Stimulated activated naive B cell treated with anti-CD40 and anti-IgM and Interleukin-4, amounts not matched to agents 10 μg/mL and 1 μg/mL and 100 μg/mL, for 72 hours (primary cell): ENCODE measurements at regions not wholly inside any gene's neighbourhood (a gene's known extent, or its start where the extent isn't known, plus 50 kb on each side); places are given as distances from the start of the nearest gene placed in this dataset.

Experiments
- ATAC-seq, 2 donors: fragments of 150-1000 bp; cut with Tn5 transposase; replicated peaks; 2 replicates each; pipeline ENCODE4 v1.10.0; 2021; ENCODE audit warnings: moderate library complexity in 1 of 2
- DNase-seq: peaks from one replicate; pipeline ENCODE4 v3.0.0; 2021
- H3K27ac Mint-ChIP-seq: one replicate; pipeline ENCODE4 v1.8.0; 2022; ENCODE audit warnings: mild to moderate bottlenecking, mixed read lengths
- H3K27me3 Mint-ChIP-seq, 2 donors: one replicate each; pipeline ENCODE4 v1.8.0; 2022; ENCODE audit warnings: mixed read lengths in 2 of 2
- H3K36me3 Mint-ChIP-seq, 2 donors: one replicate each; pipeline ENCODE4 v1.8.0; 2022; ENCODE audit warnings: mixed read lengths in 2 of 2, mild to moderate bottlenecking in 1 of 2
- H3K4me1 Mint-ChIP-seq, 2 donors: one replicate each; pipeline ENCODE4 v1.8.0; 2022; ENCODE audit warnings: mixed read lengths in 2 of 2, mild to moderate bottlenecking in 1 of 2
- H3K4me3 Mint-ChIP-seq, 2 donors: one replicate each; pipeline ENCODE4 v1.8.0; 2022; ENCODE audit warnings: mild to moderate bottlenecking in 2 of 2, mixed read lengths in 2 of 2, moderate library complexity in 1 of 2
- H3K9me3 Mint-ChIP-seq, 2 donors: one replicate each; pipeline ENCODE4 v1.8.0; 2022; ENCODE audit warnings: mixed read lengths in 2 of 2, mild to moderate bottlenecking in 1 of 2

DNA sequence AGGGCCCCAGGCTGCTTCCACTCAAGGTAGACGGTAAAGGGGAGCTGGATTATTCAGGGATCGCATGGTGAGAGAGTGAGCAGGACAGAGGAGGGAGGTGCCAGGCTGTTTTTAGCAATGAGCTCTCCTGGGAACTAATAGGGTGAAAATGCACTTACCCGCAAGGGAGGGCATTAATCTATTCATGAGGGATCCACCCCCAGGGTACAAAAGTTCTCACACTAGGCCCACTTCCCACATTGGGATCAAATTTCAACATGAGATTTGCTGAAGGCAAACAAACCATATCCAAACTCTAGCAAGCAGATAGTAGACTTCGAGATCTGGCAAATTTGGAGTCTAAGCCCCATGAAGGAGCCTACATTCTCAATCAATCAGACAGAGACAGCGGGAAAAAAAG is 408.6 kb downstream of the RNF144B start:
- no peak for DNase-seq
- Mint-ChIP-seq H3K27ac (no peak overlapping the region), H3K4me3 (no peak overlapping the region), H3K27me3 (no peaks in the 10 kb centered on the region), H3K4me1 (no peaks in the 10 kb centered on the region), H3K36me3 (no peaks in the 10 kb centered on the region), H3K9me3 (peaks cover 6 to 8% of the 10 kb centered on the region in 2 donors)
- no peak for ATAC-seq

DNA sequence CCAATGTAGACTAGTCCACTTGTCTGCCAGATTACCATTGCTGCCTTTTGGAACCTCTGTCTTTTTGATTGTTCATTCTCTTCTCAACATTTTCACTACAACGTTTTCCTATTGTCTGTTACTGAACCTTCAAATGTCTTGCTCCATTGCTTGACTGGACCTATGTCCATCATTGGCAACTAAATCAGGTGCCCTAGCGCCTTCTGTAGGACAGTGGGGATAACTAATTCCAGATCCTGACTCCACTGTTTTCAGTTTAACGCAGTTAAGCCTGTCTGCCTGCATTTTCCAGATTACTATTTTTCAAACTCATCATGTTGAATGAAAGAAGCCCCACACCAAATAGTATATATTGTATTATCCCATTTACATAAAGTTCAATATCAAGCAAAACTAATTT is 433.6 kb downstream of the RNF144B start:
- ATAC-seq = no peak

DNA sequence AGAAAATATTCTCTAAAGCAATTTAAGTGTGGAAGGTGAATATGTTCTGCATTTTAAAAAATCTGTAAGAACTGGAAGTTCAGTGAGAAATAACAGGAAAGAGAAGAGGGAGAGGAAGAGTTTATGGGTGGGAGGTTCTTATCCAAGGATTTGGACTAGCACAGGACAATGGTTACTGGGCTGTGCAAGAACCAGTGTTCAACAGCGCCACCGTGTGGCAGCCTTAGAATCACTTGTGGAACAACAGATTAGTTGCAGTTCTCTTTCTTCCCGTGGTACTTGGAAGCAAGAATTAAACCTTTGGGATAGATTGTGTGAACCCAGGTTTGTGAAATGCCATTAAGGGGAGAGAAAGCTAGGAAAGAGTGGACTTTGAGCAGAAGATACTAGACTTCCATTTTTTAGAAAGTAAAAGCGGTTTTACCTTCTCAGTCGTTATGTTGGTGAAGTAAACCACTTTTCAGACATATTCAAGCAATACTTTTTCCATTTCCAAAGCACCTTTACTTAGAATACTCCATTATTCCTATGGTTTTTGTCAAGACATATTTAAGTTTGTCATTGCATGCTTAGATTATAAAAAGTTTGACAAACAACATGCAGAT is 436.7 kb downstream of the RNF144B start:
- ATAC-seq (no peak), DNase-seq (peak; percentile 4)
- no peaks in the 10 kb centered on the region for H3K4me1 Mint-ChIP-seq
- no peak overlapping the region for H3K27ac Mint-ChIP-seq
- no peak overlapping the region for H3K4me3 Mint-ChIP-seq
- H3K9me3 Mint-ChIP-seq = peaks cover 21 to 25% of the 10 kb centered on the region in 2 donors
- no peaks in the 10 kb centered on the region for H3K36me3 Mint-ChIP-seq
- H3K27me3 Mint-ChIP-seq = no peaks in the 10 kb centered on the region

More for the DNA sequence above, 433.6 kb downstream of the RNF144B start:
- Mint-ChIP-seq H3K36me3 (no peaks in the 10 kb centered on the region), H3K4me1 (no peaks in the 10 kb centered on the region), H3K9me3 (peaks cover 17 to 19% of the 10 kb centered on the region in 2 donors), H3K4me3 (no peak overlapping the region), H3K27me3 (no peaks in the 10 kb centered on the region), H3K27ac (no peak overlapping the region)
- no peak for DNase-seq

DNA sequence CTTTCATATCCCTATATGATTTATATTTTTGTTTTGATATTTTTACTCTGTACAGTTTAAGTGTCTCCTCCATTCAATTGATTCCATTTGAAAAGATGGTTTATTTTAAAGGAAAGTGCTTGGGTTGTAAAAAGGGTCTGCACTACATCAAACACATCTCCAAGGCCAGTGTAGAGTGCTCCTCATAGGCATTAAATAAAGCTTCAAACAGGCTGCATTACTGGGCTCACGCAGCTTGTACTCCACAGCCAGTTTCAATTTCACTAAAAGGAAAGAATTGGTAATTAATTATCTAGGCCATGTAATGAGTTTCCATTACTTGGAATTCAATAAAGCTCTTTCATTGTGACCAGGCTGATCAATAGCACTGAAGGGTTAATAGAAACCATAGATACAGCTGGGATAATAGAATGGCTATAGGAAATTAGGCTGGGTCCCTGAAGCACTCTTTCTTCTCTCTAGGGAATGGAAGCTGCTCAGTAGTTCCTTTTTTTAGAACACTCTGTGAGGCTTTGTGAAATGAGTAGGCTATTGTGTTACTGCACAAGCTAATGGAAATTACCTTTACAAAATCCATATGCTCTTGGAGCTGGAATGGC is 442.2 kb downstream of the RNF144B start:
- no peaks in the 10 kb centered on the region for H3K27me3 Mint-ChIP-seq
- H3K4me3 Mint-ChIP-seq = no peak overlapping the region

DNA sequence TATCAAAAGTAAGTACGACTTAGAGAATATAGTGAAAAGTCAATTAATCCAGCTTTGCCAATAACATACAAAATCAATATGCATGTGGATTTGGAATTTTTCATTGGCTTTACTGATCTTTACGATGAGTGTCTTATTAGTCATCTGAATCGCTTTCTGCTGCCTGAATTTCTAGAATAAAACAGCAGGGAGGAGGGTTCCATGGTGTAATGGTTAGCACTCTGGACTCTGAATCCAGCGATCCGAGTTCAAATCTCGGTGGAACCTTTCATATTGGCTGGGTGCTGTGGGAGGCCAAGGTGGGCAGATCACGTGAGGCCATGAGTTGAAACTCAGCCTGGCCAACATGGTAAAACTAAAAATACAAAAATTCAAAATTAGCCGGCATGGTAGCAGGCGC is 448.8 kb downstream of the RNF144B start:
- no peak overlapping the region for H3K27ac Mint-ChIP-seq
- no peak for DNase-seq

More for the DNA sequence above, 442.2 kb downstream of the RNF144B start:
- no peaks in the 10 kb centered on the region for H3K4me1 Mint-ChIP-seq
- ATAC-seq (no peak), DNase-seq (no peak)
- H3K36me3 Mint-ChIP-seq = no peaks in the 10 kb centered on the region
- H3K9me3 Mint-ChIP-seq = peaks cover 6 to 16% of the 10 kb centered on the region in 2 donors
- H3K27ac Mint-ChIP-seq = no peak overlapping the region

DNA sequence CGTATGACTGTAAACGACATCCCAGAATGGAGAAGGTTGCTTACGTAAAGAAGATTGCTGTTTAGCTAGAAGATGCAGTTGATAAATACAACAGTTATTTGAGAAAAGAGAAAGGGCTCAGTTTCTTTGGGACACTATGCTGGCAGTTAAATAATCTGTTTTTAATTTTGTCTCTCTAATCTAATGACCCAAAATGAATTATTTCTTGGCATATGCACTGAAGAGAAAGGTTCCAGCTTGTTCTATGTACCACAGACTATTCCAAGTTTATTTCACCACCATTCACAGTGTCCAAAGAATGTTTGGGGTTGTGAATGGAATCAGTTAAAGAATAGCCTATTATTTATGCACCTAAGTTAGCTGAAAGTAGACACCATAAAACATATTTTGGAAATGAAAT is 449.9 kb downstream of the RNF144B start:
- ATAC-seq (no peak), DNase-seq (no peak)
- Mint-ChIP-seq H3K4me1 (no peaks in the 10 kb centered on the region), H3K27ac (no peak overlapping the region), H3K4me3 (no peak overlapping the region), H3K9me3 (peaks cover 0 to 3% of the 10 kb centered on the region in 2 donors), H3K27me3 (no peaks in the 10 kb centered on the region), H3K36me3 (no peaks in the 10 kb centered on the region)

More for the DNA sequence above, 448.8 kb downstream of the RNF144B start:
- H3K9me3 Mint-ChIP-seq = peaks cover 0 to 4% of the 10 kb centered on the region in 2 donors
- no peaks in the 10 kb centered on the region for H3K27me3 Mint-ChIP-seq
- ATAC-seq = no peak
- H3K36me3 Mint-ChIP-seq = no peaks in the 10 kb centered on the region
- H3K4me3 Mint-ChIP-seq = no peak overlapping the region
- H3K4me1 Mint-ChIP-seq = no peaks in the 10 kb centered on the region

DNA sequence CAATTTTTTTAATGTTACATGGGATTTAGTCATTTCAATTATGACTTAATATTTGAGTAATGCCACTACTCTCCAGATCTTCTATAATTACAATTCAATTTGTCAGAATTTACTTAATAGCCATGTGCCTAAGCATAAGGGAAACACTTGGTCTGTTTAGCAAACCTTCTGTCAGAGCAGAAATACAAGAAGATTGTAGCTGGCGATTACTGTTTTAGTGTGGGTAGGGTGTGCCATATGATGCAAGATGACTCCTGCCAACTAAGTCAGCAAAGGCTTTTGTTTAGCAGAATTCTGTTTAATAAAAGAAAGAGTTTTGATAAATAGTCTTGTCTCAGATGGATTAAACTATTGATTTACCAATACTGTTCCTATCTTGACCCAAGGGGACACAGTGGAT is 455.4 kb downstream of the RNF144B start:
- H3K27me3 Mint-ChIP-seq = no peaks in the 10 kb centered on the region
- no peaks in the 10 kb centered on the region for H3K9me3 Mint-ChIP-seq
- no peaks in the 10 kb centered on the region for H3K4me1 Mint-ChIP-seq
- no peak overlapping the region for H3K27ac Mint-ChIP-seq
- DNase-seq (no peak), ATAC-seq (no peak)
- no peaks in the 10 kb centered on the region for H3K36me3 Mint-ChIP-seq
- no peak overlapping the region for H3K4me3 Mint-ChIP-seq

- no peaks in the 10 kb centered on the region for H3K4me1 Mint-ChIP-seq
- no peak overlapping the region for H3K4me3 Mint-ChIP-seq
- no peaks in the 10 kb centered on the region for H3K27me3 Mint-ChIP-seq
- ATAC-seq (no peak), DNase-seq (no peak)
- peaks cover 4 to 6% of the 10 kb centered on the region in 2 donors for H3K9me3 Mint-ChIP-seq
- H3K27ac Mint-ChIP-seq = no peak overlapping the region
- H3K36me3 Mint-ChIP-seq = no peaks in the 10 kb centered on the region
Measured at GRCh38 chr6:18845896-18846295, 458.7 kb downstream of the RNF144B start.

- Mint-ChIP-seq H3K4me3 (no peak overlapping the region), H3K9me3 (peaks cover 4 to 6% of the 10 kb centered on the region in 2 donors), H3K4me1 (no peaks in the 10 kb centered on the region), H3K27ac (no peak overlapping the region), H3K27me3 (no peaks in the 10 kb centered on the region), H3K36me3 (no peaks in the 10 kb centered on the region)
- DNase-seq = no peak
- ATAC-seq = no peak
Measured at GRCh38 chr6:18846327-18846726, 459.2 kb downstream of the RNF144B start.

DNA sequence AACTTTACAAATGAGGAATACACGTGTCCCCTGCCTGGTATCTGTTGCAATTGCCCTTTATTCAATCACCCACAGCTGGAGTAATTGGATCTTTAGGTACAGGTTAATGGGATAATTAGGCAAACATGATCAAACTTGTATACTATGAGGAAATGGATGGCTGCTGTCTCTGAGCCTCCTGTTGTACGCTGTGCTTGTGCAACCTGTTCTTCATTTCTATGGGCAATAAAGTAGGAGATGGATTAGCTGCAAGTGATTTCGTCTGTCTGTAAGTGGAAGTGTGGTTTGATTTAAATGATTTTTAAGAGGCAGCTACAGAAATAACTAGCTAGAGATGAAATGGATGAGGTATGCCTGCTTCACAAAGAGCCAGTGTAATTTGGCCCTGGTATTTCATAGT is 474.1 kb downstream of the RNF144B start:
- no peak for DNase-seq
- Mint-ChIP-seq H3K9me3 (peaks cover 0 to 8% of the 10 kb centered on the region in 2 donors), H3K36me3 (no peaks in the 10 kb centered on the region), H3K4me1 (no peaks in the 10 kb centered on the region), H3K4me3 (no peak overlapping the region), H3K27ac (no peak overlapping the region), H3K27me3 (no peaks in the 10 kb centered on the region)
- no peak for ATAC-seq

- H3K4me1 Mint-ChIP-seq = no peaks in the 10 kb centered on the region
- no peak overlapping the region for H3K4me3 Mint-ChIP-seq
- no peaks in the 10 kb centered on the region for H3K27me3 Mint-ChIP-seq
- H3K27ac Mint-ChIP-seq = no peak overlapping the region
- H3K36me3 Mint-ChIP-seq = no peaks in the 10 kb centered on the region
- H3K9me3 Mint-ChIP-seq = peaks cover 0 to 4% of the 10 kb centered on the region in 2 donors
- DNase-seq (no peak), ATAC-seq (no peak)
Measured at GRCh38 chr6:18883268-18883667, 496.1 kb downstream of the RNF144B start.

- DNase-seq (no peak), ATAC-seq (no peak)
- no peaks in the 10 kb centered on the region for H3K36me3 Mint-ChIP-seq
- H3K9me3 Mint-ChIP-seq = peaks cover 0 to 3% of the 10 kb centered on the region in 2 donors
- no peak overlapping the region for H3K27ac Mint-ChIP-seq
- H3K4me1 Mint-ChIP-seq = no peaks in the 10 kb centered on the region
- no peaks in the 10 kb centered on the region for H3K27me3 Mint-ChIP-seq
- H3K4me3 Mint-ChIP-seq = no peak overlapping the region
Measured at GRCh38 chr6:18883851-18884250, 496.7 kb downstream of the RNF144B start.

- no peak overlapping the region for H3K27ac Mint-ChIP-seq
- no peaks in the 10 kb centered on the region for H3K36me3 Mint-ChIP-seq
- DNase-seq (no peak), ATAC-seq (no peak)
- H3K27me3 Mint-ChIP-seq = no peaks in the 10 kb centered on the region
- H3K9me3 Mint-ChIP-seq = peaks cover 0 to 2% of the 10 kb centered on the region in 2 donors
- no peak overlapping the region for H3K4me3 Mint-ChIP-seq
- no peaks in the 10 kb centered on the region for H3K4me1 Mint-ChIP-seq
Measured at GRCh38 chr6:18893540-18894269, 506.6 kb downstream of the RNF144B start.

DNA sequence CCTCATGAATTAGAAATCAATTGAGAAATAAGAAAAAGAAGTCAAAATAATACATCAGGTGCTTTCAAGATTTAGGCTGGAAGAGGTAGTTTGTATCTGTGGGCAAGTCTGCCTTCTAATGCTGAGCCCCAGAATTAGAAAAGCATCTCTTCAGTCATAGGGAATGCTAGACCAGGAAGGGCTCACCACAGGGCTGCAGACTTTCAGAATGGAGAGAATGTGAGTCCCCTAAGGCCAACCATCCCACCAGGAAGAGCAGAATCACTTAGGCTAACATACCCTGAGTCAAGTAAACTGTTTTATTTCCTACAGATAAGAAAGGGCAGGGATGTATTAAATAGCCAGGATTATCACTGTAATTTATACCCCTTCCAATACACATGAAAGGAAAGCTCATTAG is 510.2 kb downstream of the RNF144B start:
- H3K27me3 Mint-ChIP-seq = no peaks in the 10 kb centered on the region
- no peaks in the 10 kb centered on the region for H3K36me3 Mint-ChIP-seq
- H3K27ac Mint-ChIP-seq = no peak overlapping the region
- no peak overlapping the region for H3K4me3 Mint-ChIP-seq
- no peak for DNase-seq
- H3K4me1 Mint-ChIP-seq = no peaks in the 10 kb centered on the region
- no peak for ATAC-seq
- peaks cover 0 to 3% of the 10 kb centered on the region in 2 donors for H3K9me3 Mint-ChIP-seq

- no peak overlapping the region for H3K4me3 Mint-ChIP-seq
- H3K27me3 Mint-ChIP-seq = no peaks in the 10 kb centered on the region
- ATAC-seq (no peak), DNase-seq (no peak)
- H3K4me1 Mint-ChIP-seq = no peaks in the 10 kb centered on the region
- no peak overlapping the region for H3K27ac Mint-ChIP-seq
- H3K9me3 Mint-ChIP-seq = peaks cover 0 to 1% of the 10 kb centered on the region in 2 donors
- no peaks in the 10 kb centered on the region for H3K36me3 Mint-ChIP-seq
Measured at GRCh38 chr6:18904681-18905080, 517.5 kb downstream of the RNF144B start.
